Activated gamma-delta T cell treated with anti-CD3 and anti-CD28 coated beads, Interleukin-2, amount 50 U/mL, for 16 hours (primary cell): ENCODE measurements at regions not wholly inside any gene's neighbourhood (a gene's known extent, or its start where the extent isn't known, plus 50 kb on each side); places are given as distances from the start of the nearest gene placed in this dataset.
"Not testable (repeated sequence)": the region's sequence is repeated elsewhere in the genome, so short reads cannot be mapped to it uniquely, and the experiment has no call there.

Source experiments
- DNase-seq: peaks from one replicate; pipeline ENCODE4 v3.0.0-alpha.2; 2020; ENCODE audit warnings: low read depth

GRCh38 chr4:184281231-184282139, 63.8 kb upstream of the ENPP6 start:
- DNase-seq = no peak

- DNase-seq = no peak
Observed at GRCh38 chr4:184280591-184281071, 63.0 kb upstream of the ENPP6 start.

- no peak for DNase-seq
Observed at GRCh38 chr4:184280137-184280536, 62.5 kb upstream of the ENPP6 start.

- DNase-seq = no peak
Observed at GRCh38 chr4:184279496-184280061, 61.9 kb upstream of the ENPP6 start.

- DNase-seq = not testable (repeated sequence)
Observed at GRCh38 chr4:184277769-184278168, 60.1 kb upstream of the ENPP6 start.

GRCh38 chr4:184277010-184277409, 59.3 kb upstream of the ENPP6 start:
- not testable (repeated sequence) for DNase-seq

DNA sequence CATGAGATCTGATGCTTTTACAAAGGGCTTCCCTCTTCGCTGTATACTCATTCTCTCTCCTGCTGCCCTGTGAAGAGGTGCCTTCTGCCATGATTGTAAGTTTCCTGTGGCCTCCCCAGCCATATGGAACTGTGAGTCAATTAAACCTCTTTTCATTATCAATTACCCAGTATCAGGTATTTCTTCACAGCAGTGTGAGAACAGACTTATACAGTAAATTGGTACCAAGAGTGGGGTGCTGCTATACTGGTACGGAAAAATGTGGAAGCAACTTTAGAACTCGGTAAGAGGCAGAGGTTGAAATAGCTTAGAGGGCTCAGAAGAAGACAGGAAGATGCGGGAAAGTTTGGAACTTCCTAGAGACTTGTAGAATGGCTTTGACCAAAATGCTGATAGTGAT, 58.7 kb upstream of the ENPP6 start:
- not testable (repeated sequence) for DNase-seq

DNA sequence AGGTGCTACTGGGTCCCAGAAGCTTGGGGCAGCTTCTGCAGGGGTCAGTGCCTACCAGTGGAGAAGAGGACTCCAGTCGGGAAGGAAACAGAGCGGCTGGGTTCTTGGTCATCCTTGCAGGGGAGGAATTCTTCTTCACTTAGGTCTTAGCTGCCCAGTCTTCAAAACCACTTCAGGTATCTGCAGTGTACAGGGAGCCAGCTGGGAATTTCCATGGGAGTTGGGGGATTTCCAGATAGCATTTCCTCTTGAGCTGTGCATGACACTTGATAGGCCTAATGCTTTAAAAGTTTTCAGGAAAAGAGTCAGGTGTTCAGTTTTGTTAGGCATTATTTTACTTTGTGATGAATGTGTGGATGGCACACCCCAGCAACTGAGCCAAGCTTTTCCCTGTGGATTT, 58.1 kb upstream of the ENPP6 start:
- no peak for DNase-seq

GRCh38 chr4:184274286-184274951, 56.7 kb upstream of the ENPP6 start:
- DNase-seq = no peak

DNA sequence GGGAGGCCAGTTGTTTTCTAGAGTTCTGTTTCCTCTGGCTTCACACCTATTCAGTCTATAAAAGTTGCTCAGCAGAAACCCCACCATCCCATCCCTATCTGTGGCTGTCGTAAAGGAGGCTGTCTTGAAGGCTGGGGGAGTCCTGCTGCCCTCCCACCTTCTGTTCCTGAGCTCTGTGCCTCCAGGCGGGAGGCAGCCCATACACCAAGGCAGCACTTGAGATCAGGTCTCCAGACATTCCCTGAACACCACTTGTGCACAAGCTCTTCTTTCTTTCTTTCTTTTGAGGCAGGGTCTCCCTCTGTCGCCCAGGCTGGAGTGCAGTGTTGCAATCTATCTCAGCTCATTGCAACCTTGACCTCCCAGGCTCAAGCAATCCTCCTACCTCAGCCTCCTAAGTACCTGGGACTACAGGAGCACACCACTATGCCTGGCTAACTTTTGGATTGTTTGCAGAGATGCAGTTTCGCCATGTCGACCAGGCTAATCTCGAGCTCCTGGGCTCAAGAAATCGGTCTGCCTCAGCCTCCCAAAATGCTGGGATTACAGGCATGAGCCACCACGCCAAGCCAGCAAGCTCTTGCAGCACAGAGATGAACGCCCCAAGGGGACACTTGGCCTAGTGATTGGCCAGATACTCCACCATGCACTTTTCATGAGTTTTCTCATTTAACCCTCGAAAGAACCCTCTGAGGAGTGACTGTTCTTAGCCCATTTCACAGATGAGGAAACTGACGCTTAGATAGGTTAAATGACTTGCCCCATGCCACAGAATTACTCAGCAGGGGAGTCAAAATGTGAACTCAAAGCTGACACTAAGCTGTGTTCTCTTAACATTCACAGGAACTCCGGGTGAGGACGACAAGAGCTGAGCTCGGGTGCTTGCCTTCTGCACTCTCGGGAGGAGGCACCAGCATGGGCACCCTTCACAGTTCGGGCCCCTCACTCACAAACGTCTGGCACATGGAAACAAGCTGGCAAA, 55.8 kb upstream of the ENPP6 start:
- no peak for DNase-seq

GRCh38 chr4:184270808-184271413, 53.2 kb upstream of the ENPP6 start:
- DNase-seq = no peak

- DNase-seq = no peak
Observed at GRCh38 chr4:184269879-184270430, 52.3 kb upstream of the ENPP6 start.

DNA sequence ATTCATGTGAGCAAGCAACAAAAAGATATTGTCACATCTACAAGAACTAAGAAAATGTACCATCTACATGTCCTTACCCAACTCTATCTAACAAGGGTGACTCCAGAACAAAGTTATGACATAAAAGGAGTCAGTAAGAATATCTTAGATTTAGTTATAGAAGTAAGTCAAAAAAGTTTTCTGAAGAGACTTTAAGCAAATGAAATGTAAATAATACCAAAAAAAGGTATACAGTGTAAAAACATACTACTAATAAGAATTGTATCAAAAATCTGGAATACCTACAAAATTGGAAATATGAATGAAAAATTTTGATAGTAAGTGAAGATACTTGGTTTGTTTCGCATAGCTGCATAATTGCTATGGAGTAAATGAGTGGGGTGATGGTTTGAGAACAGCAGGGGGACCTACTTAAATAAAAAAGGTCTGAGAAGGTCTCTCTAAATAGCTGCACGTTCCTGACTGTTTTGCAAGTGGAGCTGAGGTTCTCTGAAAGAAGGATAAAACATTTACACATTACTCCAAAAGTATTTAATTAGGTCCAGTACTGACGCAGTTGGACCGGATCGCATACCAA, 51.0 kb upstream of the ENPP6 start:
- no peak for DNase-seq

- peak; percentile 56 for DNase-seq
Observed at GRCh38 chr4:184267673-184268583, 50.3 kb upstream of the ENPP6 start.
